HG02588 (cell line): ENCODE measurements at regions not wholly inside any gene's neighbourhood (a gene's known extent, or its start where the extent isn't known, plus 50 kb on each side); places are given as distances from the start of the nearest gene placed in this dataset.
A peak's percentile ranks its signal among the peaks of the same experiment; 100 is the strongest.
"Not testable (repeated sequence)": the region's sequence is repeated elsewhere in the genome, so short reads cannot be mapped to it uniquely, and the experiment has no call there.

Experiments used
- ATAC-seq: cut with Tn5 transposase; IDR thresholded peaks from one replicate; pipeline ENCODE4 v1.9.1; 2021; ENCODE audit warnings: mild to moderate bottlenecking, moderate library complexity; ENCODE audit not compliant: unreplicated experiment

DNA sequence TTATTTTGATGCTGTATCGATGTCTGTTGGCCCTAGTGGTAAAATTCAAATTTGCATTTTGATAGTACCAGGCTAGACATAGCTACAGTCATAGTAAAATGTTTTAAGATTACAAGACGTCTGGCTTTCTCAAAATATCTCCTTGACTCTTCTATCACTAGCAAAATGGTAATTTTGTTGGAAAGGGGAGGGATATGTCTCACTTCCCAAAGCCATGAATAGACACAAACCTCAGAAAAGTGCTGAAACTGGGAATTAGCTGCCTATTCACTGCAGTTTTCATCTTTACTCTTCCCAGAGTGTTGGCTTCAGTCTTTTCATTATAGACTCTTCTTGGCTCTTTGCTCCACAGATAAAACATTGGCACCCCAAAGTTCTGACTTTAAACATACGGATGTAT, 1009.9 kb downstream of the ADGRL2 start:
- no peak for ATAC-seq

DNA sequence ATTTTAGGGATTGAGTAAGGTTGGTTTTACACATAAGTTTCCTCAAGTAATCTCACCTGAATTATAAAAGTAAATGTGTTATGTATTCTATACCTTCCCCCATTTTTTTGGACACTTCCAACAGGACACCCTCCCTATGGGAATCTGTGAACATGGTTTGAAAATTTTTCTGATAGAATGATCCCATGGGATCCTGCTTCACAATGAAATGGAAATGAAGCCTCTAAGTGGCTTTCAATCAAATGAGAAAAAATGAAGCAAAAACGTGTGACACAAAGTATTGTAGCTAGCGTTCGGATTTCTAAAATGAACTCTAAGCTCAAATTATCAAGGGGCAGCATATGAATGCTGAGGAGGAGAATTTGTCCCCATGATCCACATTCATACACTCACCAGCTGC, 1006.8 kb downstream of the ADGRL2 start:
- ATAC-seq: no peak

DNA sequence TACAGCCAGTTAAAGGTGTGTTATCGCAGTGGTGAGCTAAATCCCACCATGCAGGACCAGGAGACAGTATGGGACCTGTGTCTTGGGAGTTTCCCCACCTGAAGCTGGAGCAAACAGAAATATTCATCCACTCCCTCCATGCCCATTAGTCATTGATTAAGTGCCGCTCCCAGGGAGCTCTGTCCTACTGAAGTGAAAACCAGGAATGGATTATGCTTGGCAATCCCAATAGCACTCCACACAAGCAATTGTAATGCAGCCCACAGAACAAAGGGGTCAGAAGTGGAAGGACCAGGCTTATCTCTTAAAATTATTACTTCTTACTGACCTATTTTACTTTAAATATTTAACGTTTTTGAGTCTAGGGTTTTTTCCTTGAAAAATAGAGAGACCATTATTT, 1005.4 kb downstream of the ADGRL2 start:
- ATAC-seq: no peak

DNA sequence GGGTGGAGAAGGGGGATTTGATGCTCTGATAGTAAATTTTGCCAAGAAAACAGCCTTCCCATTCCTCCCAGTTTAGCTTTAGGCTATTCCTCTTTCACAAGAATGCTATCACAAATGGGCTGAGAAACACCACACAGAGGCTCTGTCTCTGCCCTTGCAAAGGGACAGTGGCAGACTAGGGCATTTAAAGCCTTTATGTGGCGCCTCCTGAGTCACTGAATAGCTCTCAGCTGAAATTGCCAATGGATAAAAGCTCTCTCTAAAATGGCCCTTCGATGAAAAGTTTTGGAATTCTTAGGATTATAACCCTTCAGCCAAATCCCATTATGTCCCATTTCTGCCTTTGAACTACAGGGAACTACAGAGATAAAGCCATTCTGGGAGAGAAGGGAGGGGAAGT, 1000.4 kb downstream of the ADGRL2 start:
- ATAC-seq: no peak

DNA sequence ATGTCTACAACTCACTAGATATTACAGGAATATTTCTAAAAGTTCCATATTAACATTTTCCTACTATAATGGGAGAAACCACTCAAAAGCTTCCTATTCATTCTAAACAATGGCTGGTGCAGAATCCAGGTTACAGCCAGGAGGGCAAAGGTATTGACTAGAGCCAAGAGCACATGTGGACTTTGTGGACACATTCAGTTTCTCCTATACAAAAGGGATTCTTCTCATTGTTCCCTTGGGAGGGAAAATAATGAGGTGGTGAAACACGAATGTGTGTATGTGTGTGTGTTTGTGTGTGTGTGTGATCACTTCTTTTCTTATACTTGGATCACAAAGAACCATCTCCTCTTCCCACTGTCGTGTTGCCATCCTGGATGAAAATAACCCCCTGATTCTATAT, 1000.0 kb downstream of the ADGRL2 start:
- no peak for ATAC-seq

DNA sequence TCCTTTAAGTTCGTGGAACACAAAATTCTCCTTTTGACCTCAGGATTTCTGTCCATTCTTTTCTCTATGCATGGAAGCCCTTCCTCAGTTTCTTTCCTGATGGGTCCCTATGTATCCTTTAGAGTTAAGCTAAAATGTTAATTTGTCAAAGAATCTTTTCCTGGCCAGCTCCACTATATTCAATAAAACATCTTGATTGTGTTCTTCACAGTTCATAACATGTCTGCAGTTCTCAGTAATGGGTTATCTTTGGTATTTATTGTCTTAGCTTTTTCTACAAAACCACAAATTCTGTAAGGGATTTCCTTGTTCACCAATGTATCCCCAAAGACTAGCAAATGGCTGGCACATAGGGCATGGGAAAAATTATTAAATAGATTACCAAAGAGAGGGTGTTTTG, 998.5 kb downstream of the ADGRL2 start:
- ATAC-seq: no peak

DNA sequence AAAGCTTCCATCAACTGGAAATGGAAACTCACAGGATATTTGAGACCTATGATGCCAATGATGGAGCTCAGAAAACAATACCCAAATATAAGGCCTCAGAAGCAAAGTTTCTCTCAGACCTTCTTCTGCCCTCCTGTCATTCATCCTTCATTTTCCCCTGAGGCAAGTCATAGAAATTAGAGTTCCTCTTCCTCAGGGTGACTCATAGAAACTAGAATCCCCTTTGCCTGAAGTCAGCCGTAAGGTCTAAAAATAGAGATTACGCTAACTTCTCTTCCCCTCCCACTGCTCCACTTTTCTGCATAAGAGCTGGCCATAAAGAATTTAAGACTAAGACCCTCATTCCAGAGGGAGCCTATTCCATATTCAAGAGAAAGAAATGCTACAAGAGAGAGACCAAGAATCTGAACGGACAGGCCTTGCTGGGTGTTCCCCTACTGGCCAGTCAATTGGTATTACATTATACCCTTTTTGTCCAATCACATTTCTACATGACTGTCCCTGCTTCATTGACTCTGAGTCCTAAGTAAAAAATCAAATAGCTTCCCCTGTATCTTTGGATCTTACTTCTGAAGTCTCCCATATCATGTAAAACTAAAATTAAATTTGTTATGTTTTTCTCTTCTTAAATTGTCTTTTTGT, 994.9 kb downstream of the ADGRL2 start:
- no peak for ATAC-seq

DNA sequence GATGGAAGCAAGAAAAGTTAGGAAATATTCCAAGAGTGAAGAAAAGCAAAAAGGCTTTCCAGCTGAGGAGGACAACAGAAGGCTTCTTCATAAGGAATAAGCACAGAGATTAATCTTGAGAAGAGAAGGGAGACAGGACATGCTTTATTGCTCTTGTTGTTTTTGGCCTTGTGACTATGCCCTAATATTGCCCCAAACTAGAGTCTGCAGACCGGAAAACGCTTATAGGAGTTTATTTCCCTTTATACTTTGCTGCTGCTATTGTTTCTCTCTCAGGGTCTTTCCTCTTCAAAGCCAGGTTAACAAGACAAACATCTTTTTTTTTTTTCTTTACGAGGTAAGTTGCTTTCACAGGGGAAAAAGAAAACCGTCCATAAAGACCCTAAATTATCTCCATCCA, 991.4 kb downstream of the ADGRL2 start:
- ATAC-seq: no peak

DNA sequence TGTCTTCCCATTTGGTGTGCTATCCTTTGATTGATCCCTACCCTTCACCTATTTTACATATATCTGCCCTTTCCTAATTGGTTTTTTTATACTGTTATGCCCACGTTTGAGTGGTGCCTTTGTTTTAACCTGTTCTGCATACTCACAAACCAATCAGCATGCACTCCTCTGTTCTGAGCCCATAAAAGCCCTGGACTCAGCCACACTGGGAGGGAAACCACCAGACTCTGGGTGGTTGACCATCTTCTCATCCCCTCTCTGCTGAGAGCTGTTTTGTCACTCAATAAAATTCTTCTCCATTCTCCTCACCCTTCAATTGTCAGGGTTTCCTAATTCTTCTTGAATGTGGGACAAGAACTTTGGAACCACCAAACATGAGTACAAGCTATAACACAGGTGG, 989.8 kb downstream of the ADGRL2 start:
- no peak for ATAC-seq

DNA sequence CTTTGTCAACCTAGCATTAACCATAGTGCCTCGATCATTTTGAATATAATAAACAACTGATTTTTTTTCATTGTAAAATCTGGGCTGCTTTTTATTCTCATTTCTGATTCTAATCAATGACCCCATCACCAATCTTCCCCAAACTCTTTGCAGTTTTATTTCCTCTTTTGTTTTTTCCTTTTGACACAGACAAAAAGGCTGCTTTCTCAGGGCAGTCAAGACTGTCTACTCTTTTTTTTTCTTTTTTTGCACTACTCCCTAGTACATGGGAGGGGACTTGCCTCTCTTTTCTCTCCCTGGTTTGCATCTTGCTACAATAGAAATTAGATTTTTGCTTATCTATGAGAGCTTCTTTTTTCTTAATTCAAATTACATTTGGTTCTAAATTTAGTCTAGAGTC, 987.9 kb downstream of the ADGRL2 start:
- no peak for ATAC-seq

DNA sequence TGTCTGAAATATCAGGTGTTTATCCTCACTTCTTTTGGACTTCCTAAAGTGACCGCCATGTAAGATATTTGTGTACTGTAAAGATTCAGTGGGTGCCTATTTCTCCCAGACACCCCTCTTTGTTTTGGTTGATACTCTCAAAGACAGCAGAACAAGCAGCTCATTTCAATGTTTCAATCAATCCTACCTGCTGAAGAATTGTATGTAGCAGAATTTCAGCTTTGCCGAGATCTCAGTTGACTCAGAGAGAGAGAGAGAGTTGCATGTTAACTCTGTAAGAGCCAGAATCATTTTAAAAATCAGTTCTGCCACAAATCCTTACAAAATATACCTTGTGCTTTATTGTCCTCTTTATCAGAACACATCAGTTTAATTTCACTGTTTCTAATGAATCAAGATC, 987.3 kb downstream of the ADGRL2 start:
- no peak for ATAC-seq

DNA sequence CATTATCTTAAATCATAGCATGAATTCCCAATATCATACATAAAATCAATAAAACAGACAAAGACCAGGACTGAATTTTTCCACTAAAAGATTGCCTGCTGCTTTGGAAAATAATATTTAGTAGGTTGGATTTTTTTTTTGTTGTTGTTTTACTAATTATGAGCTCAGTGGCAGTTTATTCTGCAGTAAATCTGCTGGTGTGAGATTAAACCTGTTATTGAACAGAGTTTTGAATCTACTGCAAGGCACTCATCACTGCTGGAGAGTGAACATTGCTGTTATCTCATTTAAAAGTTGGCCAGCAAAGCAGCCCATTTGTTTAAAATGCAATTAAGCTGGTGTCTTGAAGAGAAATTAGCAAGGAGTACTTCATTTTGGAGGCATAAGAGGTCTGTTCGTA, 986.1 kb downstream of the ADGRL2 start:
- ATAC-seq: no peak

DNA sequence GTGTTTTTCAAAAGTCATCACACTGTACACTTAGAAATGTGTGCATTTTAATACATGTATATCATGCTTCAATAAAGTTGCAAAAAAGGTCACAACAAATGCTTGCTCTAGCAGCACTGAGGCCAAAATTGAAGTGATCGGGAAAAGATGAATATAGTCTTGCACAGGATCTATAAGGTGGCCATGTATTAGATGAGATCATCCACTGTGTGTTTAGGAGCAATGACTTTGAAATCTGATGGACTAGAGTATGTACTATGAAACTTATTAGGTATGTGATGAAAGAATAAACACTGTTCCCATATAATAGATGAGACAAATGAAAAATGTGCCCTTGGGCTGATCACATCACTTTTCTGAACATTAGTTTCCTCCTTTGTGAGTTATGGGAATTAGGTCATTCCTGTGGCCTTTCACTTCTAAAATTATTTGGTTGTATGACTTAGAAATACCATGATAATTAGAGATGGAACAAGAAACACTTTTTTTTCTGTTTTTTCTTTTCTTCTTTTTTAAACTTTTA, 984.6 kb downstream of the ADGRL2 start:
- ATAC-seq: no peak

DNA sequence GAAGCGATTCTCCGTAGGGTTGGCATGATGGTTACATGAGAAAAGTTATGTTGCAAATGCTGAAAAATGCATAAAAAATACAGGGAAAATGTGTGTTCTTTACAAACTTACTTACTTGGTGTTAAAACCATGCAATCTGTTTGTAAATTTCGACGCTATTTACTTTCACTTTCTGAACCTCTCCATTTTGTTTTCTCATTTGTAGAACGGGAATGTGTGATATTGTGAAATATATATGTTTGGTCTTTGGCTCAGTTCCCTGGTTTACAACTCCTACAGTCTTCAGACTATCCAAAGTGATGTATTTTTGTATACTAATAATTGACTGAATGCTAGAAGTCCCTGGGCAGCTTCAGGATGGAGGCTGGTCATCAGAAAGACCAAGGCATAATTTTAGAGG, 982.3 kb downstream of the ADGRL2 start:
- ATAC-seq: no peak

DNA sequence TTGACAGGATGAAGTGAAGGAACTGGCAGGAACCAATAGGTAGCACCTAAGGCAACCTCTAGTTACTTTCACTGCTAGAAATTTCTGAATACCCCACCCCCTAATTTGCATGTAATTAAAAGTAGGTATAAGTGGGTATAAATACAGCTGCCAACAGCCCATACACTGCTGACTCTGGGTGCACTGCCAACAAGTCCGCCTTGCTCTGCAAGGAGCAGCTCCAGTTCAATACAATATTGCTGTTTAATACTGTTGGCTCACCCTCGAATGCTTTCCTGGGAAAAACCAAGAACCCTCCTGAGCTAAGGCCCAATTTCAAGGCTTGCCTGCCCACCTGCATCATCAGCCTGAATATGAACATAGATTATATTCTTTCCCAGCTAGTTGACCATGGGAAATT, 981.9 kb downstream of the ADGRL2 start:
- no peak for ATAC-seq

DNA sequence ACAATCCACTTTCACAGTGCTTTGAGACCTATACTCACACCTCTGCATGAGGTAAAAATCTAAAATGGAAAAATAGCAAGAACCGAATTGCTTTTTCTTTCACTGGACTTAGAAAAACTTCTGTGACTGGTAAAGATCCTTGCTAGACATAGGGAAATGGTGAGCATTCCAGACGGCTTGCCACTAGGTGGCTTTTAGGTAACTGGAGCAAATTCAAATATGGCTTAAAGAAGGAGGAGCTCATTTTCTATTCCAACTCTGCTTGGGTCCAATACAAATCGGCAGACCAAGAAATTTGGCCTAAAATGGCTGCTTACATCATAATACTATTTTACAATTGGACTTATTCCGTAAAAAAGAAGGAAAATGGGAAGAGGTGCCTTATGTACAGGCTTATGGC, 977.9 kb downstream of the ADGRL2 start:
- ATAC-seq: no peak

DNA sequence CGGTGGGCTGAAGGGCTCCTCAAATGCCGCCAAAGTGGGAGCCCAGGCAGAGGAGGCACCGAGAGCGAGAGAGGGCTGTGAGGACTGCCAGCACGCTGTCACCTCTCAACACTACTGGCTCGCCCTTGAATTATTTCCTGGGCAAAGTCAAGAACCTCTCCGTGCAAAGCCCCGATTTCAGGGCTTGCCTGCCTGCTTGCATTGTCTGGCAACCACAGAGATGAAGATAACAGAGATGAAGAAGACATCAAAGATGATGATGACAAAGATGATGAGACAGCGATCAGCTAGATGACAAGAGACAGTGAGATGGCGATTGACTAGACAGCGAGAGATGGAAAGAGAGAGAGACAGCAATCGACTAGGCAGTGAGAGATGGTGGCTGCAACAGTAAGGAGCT, 976.5 kb downstream of the ADGRL2 start:
- ATAC-seq: no peak

DNA sequence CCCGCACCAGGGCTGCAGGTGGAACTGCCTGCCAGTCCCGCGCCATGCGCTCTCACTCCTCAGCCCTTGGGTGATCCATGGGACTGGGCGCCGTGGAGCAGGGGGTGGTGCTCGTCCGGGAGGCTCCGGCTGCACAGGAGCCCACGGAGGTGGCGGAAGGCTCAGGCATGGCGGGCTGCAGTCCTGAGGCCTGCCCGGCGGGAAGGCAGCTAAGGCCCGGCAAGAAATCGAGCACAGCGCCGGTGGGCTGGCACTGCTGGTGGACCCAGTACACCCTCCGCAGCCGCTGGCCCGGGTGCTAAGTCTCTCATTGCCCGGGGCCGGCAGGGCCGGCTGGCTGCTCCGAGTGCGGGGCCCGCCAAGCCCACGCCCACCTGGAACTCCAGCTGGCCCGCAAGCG, 976.0 kb downstream of the ADGRL2 start:
- ATAC-seq: not testable (repeated sequence)

DNA sequence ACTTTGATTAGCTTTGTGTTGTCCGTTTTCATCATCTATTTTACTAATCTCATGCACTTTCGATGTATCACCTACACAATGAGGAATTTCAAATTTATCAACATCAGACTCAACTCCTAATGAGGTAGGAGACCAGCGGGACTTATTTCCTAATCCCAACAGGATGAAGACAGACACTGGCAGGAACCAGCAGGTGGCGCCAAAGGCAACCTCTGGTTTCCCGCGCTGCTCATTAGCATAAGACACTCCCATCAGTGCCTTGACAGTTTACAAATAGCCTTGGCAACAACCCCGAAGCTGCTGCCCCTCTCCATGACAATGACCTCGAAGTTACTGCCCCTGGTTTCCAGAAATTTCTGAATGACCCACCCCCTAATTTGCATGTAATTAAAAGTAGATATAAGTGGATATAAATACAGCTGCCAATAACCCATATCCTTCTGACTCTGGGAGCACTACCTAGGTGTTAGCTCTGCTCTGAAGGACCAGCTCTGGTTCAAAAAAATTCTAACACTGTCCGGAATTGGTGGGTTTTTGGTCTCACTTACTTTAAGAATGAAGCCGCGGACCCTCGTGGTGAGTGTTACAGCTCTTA, 974.8 kb downstream of the ADGRL2 start:
- no peak for ATAC-seq

DNA sequence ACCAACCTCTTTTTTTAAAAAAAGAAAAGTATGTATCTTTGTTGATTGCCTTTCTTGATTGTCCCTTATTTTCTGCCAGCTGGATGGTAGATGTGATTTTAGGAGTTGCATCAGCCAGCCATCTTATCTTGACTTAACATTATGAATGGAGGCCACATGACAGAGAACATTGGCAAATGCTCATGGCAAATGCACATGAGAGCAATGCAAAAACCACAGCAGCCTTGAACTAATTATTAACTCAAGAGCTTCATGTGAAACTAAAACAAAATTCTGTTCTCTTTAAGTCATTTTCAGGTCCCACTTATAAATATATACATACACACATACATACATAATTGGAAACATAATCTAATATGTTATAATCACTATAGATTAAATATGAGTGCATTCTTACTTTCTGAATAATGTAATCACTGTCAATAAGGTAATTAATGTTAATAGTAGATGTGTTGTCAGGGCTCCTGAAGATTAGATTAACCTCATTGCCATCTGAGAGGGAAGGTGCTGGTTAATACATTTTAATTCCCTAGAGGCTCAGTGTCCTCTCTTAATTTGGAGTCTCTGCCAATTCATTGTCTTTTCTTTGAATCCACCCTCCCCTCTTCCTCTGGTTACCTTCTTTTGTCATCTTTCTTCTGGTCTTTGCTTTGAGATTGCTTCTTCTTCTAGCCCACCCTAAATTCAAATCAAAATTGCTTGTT, 962.2 kb downstream of the ADGRL2 start:
- ATAC-seq: peak; percentile 86

DNA sequence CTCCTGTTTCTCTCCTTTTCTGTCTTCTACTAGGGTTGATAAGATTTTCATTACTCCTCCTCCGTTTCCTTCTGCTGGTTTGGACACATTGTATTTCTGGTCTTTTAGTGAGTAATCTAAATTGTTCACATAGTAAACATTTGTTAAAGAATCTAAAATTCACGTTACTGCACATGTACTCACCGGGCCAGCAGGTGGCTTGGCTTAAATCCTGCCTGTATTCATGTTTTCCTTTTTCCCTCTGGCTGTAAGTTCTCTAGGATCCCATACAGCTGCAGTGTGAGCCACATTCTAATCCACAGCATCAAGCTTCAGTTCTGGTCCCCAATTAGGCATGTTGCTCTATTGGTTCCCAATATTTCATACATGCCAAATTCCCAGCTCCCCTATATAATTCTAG, 958.3 kb downstream of the ADGRL2 start:
- no peak for ATAC-seq

DNA sequence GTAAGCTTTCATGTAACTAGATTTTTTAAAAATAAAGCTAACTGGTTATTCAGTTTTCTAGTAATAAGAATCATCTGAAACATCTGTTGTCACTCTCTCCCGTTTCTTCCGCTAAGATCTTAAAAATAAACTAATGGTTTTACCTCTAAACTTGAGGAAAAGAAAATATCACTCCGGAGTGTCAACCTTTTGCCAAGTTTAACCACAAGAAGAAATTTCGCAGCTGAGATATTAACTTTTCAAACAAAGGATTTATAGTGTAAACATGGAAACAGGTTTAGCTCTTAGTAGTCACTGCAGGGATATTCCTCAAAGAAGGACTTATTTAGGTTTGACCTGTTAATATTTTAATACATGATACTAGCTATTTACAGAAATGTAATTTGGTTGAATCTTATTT, 954.9 kb downstream of the ADGRL2 start:
- no peak for ATAC-seq
